GM10248 (cell line): ENCODE measurements at regions not wholly inside any gene's neighbourhood (a gene's known extent, or its start where the extent isn't known, plus 50 kb on each side); places are given as distances from the start of the nearest gene placed in this dataset.
"Not testable (repeated sequence)": the region's sequence is repeated elsewhere in the genome, so short reads cannot be mapped to it uniquely, and the experiment has no call there.

Experiments used
- CTCF ChIA-PET: fragments of 300-600 bp; sonication (Branson Sonifier 250); formaldehyde crosslinking; extraction: SDS; loops from one replicate; lab custom pipeline; 2021; ENCODE audit warnings: antibody characterized with exemption; lab: Yijun Ruan, JAX
- POLR2A ChIA-PET: fragments of 350-650 bp; sonication (Branson Sonifier 250); formaldehyde crosslinking; extraction: SDS; loops from one replicate; lab custom pipeline; 2020; ENCODE audit warnings: antibody characterized with exemption; lab: Yijun Ruan, JAX
- DNase-seq: peaks from one replicate; pipeline ENCODE4 v3.0.0; 2012; ENCODE audit errors: extremely low spot score
- TF ChIP-seq, protein P1 (sequence below): IDR thresholded peaks from 2 replicates; pipeline ENCODE4 v1.5.1; 2012; ENCODE audit warnings: mild to moderate bottlenecking, low read depth; ENCODE audit errors: extremely low read depth, missing control alignments, control extremely low read depth

DNA sequence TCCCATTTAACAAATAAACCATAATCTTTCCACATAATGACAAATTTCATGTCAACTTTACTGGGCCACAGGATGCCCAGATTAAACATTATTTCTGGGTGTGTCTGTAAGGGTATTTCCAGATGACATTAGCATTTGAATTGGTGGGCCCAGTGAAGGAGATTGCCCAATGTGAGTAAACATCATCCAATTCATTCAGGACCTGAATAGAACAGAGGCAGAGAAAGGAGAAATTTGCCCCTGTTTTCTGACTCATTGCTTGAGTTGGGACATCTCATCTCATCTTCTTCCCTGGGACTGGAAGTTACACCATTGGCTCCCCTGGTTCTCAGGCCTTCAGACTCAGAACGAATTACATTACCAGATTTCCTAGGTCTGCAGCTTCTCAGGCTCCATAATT is 142.9 kb downstream of the TPBG start:
- ChIA-PET POLR2A (no interaction called here), CTCF (no interaction called here)
- TF ChIP-seq, protein P1, sequence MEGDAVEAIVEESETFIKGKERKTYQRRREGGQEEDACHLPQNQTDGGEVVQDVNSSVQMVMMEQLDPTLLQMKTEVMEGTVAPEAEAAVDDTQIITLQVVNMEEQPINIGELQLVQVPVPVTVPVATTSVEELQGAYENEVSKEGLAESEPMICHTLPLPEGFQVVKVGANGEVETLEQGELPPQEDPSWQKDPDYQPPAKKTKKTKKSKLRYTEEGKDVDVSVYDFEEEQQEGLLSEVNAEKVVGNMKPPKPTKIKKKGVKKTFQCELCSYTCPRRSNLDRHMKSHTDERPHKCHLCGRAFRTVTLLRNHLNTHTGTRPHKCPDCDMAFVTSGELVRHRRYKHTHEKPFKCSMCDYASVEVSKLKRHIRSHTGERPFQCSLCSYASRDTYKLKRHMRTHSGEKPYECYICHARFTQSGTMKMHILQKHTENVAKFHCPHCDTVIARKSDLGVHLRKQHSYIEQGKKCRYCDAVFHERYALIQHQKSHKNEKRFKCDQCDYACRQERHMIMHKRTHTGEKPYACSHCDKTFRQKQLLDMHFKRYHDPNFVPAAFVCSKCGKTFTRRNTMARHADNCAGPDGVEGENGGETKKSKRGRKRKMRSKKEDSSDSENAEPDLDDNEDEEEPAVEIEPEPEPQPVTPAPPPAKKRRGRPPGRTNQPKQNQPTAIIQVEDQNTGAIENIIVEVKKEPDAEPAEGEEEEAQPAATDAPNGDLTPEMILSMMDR, result no peak
- DNase-seq, result no peak

GRCh38 chr6:82507112-82507511 is 143.5 kb downstream of the TPBG start:
- CTCF ChIA-PET, result no interaction called here
- TF ChIP-seq, protein P1, result no peak
- POLR2A ChIA-PET, result interaction anchor here (0.7 kb wide), 1 partner anchor 767 kb away, joined by 4 read pairs; no protein-coding TSS in a partner anchor
- no peak for DNase-seq

GRCh38 chr6:82511546-82511945 is 147.9 kb downstream of the TPBG start:
- TF ChIP-seq, protein P1, result no peak
- DNase-seq, result no peak
- CTCF ChIA-PET, result interaction anchor here (1.4 to 1.5 kb wide), 2 partner anchors 19 to 104 kb away, joined by 3 to 4 read pairs; no protein-coding TSS in a partner anchor
- POLR2A ChIA-PET, result no interaction called here

GRCh38 chr6:82517896-82518295 is 154.3 kb downstream of the TPBG start:
- POLR2A ChIA-PET, CTCF ChIA-PET, DNase-seq: not testable (repeated sequence)

DNA sequence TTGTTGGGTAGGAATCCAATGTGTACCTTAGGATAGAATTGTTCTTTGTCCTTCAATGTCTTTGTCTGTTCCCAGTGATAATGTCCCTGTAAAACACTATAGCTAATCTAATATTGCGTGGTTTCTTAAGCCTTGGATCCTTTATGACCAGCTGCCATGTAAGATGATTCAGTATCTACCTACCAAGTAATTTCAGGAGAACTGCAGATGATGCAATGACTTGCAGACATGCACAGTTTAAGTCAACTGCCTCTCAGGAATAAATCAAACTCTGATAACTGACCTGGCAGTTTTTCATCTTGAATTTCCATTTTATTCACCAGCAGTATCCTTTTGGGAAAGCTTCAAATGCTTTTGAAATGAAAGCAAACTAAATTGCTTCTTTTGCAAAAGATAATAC is 157.8 kb downstream of the TPBG start:
- ChIA-PET CTCF (interaction anchor here (1.7 kb wide), 1 partner anchor 16 kb away, joined by 5 read pairs; no protein-coding TSS in a partner anchor), POLR2A (no interaction called here)
- no peak for DNase-seq
- TF ChIP-seq, protein P1, result no peak

- ChIA-PET POLR2A (no interaction called here), CTCF (no interaction called here)
- TF ChIP-seq, protein P1, result no peak
Measured at GRCh38 chr6:82521861-82522260, 158.2 kb downstream of the TPBG start.

GRCh38 chr6:82524031-82524430 is 160.4 kb downstream of the TPBG start:
- DNase-seq, result no peak
- TF ChIP-seq, protein P1, result no peak
- POLR2A ChIA-PET, result no interaction called here
- CTCF ChIA-PET, result no interaction called here

More at GRCh38 chr6:82521861-82522260, 158.2 kb downstream of the TPBG start:
- DNase-seq, result no peak
